HepG2 (cell line): ENCODE measurements at regions not wholly inside any gene's neighbourhood (a gene's known extent, or its start where the extent isn't known, plus 50 kb on each side); places are given as distances from the start of the nearest gene placed in this dataset.

Experiments used
- SMC3 ChIP-seq: IDR thresholded peaks from 2 replicates; pipeline ENCODE4 v1.6.1; 2011; ENCODE audit warnings: low read length, improper control_type of control experiment
- TF ChIP-seq, protein P1 (sequence below), 2 experiments: IDR thresholded peaks; 2 replicates each; pipeline ENCODE4 v1.6.1; 2011 to 2012; ENCODE audit warnings: low read length in 2 of 2, borderline replicate concordance in 1 of 2, low read depth in 1 of 2, mild to moderate bottlenecking in 1 of 2, moderate library complexity in 1 of 2

DNA sequence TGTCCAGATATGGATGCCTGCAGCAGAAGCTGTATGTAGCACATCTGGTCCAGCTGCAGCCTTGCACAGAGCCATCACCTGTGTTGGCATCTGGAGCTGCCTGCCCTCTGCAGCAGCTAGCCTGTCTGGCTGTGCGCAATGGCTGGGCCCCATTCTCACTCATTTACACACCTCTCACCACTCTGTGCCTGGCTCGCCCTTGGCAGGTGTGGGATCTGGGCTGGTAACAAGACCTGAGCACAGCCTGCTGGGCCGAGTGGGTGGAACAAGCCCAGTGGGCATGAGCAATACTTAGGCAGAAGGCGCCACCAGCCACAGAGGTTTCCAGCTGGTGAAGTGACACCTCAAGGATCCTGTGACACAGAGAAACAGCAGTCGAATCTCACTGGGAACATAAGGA, 714.1 kb downstream of the NUP35 start:
- TF ChIP-seq, protein P1, sequence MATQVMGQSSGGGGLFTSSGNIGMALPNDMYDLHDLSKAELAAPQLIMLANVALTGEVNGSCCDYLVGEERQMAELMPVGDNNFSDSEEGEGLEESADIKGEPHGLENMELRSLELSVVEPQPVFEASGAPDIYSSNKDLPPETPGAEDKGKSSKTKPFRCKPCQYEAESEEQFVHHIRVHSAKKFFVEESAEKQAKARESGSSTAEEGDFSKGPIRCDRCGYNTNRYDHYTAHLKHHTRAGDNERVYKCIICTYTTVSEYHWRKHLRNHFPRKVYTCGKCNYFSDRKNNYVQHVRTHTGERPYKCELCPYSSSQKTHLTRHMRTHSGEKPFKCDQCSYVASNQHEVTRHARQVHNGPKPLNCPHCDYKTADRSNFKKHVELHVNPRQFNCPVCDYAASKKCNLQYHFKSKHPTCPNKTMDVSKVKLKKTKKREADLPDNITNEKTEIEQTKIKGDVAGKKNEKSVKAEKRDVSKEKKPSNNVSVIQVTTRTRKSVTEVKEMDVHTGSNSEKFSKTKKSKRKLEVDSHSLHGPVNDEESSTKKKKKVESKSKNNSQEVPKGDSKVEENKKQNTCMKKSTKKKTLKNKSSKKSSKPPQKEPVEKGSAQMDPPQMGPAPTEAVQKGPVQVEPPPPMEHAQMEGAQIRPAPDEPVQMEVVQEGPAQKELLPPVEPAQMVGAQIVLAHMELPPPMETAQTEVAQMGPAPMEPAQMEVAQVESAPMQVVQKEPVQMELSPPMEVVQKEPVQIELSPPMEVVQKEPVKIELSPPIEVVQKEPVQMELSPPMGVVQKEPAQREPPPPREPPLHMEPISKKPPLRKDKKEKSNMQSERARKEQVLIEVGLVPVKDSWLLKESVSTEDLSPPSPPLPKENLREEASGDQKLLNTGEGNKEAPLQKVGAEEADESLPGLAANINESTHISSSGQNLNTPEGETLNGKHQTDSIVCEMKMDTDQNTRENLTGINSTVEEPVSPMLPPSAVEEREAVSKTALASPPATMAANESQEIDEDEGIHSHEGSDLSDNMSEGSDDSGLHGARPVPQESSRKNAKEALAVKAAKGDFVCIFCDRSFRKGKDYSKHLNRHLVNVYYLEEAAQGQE (IDR thresholded peaks at IDR 0.05; ENCODE audit: borderline replicate concordance in 1 of 2, low read depth in 1 of 2, low read length in 2 of 2): no peak
- no peak for TF ChIP-seq SMC3
